Activated CD4-positive, CD25-positive, alpha-beta regulatory T cell treated with anti-CD3 and anti-CD28 coated beads, Interleukin-2, amount 50 U/mL, for 16 hours (primary cell): ENCODE measurements at regions not wholly inside any gene's neighbourhood (a gene's known extent, or its start where the extent isn't known, plus 50 kb on each side); places are given as distances from the start of the nearest gene placed in this dataset.

ENCODE experiments used
- DNase-seq: peaks from one replicate; pipeline ENCODE4 v3.0.0-alpha.2; 2020; ENCODE audit warnings: low read depth, low spot score

DNA sequence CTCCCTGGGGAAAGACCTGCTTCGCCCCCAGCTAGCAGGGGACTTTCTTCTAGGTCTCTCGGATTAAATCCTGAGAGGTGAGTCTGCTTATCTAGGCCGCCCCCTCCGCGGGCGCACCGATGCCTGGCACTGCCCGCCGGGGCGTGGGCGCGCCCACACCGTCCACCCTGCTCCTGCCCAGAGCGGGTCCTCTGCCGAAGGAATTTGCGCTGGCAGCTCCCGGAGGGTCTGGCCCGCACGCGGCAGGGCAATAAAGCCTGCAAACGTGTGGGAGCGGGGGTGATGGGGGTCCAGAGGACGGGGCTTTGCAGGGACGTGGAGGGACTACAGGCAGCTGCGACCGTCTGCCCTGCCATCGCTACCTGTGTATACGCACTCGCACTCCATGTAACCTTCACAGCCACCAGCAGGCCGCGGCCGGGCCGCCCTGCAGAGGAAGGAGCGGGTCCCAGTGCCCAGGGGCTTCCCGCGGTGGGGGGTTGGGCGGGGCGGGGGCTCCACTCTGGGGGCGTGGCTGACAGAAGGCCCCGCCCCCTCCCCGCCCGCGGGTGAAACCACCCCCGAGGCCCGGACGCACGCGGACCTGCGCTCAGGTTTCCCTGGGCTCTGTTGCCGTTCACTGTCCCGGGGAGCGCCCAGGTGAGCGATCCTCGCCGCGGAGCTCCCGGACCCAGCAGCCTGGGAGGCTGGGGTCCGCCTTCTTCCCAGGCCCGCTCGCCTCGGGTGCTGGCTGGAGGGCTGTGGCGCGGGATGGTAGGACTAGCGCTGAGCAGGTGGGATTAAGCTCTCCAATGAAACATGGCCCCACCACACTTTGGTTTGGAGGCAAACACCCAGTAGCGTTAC lies 174.5 kb upstream of the HS6ST1 start:
- DNase-seq: no peak

DNA sequence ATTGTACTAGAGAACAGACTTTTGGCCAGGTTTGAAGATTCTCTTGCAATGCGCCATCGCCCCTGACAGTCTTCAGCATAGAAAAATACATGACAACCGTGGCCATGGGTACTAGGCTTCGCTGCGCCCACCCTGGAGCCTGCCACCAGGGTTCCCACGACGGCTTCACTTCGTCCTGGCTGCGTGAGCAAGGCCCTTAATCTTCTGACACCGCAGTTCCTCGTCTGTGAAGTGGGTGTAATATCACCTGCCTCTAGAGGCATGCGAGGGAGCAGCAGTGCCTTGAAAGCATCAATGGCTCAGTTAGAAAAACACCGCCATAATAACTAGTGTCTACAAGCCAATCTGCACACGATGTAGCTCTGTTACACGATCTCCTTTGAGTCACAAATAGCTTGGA lies 175.2 kb upstream of the HS6ST1 start:
- DNase-seq: no peak

DNA sequence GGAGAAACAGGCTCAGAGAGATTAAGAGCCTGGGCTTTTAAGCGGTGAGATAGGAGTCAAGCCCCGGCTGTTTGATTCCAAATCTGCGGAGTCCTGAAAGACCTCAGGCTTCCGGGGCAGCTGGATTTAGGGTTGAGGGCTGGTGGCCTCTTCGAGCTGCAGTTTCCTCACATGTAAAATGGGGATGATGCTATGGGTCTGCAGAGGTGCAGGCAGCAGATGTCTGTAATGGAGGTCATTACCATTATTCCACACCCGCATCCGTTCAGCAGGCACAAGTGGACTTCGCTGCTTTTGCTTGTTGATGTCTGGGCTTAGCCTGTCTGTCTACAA lies 175.6 kb upstream of the HS6ST1 start:
- DNase-seq: no peak

DNA sequence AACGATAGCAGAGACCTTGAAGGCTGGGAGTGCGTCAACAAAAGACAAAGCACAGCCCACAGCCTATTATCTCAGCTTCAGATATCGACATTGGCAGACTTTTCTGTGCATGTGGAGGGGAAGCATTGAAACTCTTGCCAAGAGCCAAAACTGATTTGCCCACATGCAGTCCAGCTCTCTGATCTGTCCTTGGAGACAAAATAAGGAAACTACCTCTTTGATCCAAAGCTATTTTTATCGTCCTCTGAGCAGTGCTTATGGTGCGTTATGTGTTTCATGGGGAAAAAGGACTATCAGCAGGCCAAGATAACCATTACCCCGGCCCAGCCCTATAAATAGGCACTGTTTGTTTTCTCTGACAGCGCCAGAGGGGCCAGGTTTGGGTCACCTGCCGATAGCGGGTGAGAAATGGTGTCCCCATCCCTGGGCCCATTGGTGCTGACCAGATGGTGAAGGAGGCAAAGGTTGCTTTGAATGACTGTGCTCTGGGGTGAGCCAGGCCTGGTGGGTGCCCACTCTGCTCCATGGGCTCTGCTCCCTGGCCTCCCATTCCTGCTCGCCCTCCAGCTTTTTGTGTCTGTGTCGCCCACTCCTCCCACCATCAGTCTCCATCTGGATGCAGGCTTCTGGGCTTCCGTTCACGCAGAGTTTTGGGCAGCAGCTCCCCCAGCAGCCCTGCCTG lies 176.1 kb upstream of the HS6ST1 start:
- DNase-seq: no peak

DNA sequence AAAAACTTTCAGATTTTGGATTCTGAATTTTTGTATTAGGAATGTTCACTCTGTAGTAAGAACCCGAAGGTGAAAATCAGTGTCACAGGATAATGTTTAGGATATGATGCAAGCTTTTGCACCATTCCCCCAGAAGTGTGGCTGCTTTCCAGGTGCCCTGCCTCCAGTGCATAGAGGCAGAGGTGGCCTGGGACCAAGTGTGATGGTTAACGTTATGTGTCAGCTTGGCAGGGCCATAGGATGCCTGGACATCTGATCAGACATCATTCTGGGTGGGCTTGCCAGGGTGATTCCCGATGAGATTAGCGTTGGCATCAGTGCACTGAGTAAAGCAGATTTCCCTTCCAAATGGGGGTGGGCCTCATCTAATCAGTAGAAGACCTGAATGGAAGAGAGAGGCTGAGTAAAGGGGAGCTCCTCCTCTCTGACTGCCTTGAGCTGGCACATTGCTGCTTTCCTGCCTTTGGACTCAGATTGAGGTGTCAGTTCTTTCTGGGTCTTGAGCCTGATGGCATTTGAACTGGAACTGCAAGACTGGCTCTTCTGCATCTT lies 177.4 kb upstream of the HS6ST1 start:
- DNase-seq: no peak

DNA sequence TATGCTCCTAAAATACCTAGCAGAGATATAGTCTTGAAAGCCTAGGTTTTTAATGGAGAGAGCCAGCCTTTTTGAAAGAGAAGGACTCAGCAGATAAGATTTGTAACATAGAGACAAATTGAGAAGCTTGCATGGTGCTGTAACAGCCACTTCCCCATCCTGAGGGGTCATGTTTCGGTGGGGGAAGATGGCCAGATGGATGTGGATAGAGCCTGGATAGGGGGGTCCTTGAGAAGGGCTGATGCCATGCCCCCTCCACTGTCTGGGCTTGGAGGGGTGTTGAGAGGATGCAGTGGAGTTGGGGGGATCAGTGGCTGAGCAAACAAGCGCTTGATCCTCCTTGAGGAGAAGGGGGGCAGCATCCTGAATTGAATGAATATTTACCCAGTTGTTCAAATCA lies 178.0 kb upstream of the HS6ST1 start:
- DNase-seq: no peak

DNA sequence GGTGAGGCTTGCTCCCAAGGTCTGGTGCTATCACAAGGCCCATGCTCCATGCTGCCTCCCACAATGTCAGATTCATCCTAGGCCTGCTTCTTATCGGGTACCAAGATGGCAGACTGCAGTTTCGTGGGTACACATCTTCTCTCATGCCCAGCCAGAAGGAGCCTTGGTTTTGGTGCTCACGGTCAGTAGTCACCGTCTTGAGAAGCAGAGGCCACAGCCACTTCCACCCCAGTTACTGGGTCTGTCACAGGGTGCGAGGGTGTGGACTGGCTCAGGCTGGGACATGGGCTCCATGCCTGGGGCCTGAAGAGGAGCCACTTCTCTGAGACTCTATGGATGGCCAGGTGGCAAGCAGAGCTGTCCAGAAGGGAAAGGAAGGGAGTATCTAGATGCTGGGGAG lies 178.8 kb upstream of the HS6ST1 start:
- DNase-seq: no peak

DNA sequence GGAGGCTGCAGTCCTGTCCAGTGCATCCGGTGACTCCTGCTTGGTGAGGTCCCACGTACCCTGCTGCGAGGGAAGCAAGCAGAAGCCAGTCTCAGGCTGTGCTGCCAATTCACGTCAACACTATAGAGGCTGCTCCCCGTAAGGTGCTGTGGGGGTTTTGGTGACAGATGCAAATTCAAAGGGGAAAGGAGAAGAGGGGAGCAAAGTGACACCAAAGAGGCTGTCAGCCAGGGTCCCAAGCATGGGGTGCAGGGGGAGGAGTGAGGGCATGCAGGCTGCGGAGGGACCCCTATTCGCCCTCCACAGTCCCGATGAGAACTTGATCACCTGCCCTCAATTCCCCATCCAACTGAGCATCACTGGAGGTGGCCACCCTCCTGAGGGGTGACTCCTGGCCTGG lies 179.4 kb upstream of the HS6ST1 start:
- DNase-seq: no peak

DNA sequence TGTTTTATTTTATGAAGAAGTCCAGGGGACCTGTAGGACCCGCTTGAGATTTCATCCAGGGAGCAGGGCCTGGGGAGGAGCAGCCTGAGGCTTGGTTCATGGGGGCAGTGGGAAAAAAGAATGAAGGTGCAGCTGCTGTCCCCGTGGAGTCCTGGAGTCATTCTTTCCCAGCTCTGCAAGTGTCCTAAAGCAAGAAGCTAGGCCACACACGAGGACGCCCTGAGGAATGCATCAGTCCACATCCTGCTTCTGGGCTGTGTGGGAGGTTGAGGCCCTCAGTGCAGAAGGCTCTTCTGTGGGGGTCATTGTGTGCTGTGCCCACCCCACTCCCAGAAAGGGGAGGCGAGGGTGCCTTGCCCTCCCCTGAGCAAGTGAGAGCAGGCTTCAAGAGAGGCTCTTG lies 179.9 kb upstream of the HS6ST1 start:
- DNase-seq: no peak

DNA sequence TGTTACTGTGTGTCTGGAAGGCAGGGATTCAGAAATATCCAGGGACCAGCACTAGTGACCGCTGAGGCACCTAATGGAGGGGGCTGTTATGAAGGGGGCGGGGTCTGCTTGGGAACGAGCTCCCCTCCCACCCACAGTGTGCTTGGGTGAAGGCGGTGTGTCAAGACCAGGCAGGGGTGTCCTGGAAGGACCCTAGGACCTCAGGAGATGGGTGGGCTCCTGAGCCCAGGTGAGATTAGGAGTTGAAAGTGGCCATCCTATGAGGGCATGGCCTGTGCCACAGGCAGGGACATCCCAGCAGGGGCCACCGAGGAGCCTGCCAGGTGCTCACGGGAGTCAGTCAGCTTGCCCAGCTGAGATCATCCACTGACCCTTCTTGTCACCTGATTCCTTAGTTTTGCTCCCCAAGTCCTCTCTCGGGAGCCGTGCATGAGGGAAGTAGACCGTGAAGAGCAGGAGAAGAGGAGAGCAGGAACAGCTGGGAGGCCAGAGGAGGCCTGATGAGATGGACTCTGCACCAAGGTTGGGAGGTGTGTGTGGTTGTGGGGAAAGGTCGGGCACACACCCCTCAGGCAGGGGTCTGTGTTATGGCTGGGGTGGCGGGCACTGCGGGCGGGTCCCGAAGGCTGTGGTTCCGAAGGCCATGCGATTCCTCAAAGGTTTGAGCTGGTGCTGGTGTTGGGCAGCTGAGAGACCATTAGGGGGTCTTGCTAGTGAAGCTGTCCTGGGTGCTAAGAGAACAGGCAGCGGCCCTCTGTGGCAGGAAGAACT lies 180.9 kb upstream of the HS6ST1 start:
- no peak for DNase-seq

DNA sequence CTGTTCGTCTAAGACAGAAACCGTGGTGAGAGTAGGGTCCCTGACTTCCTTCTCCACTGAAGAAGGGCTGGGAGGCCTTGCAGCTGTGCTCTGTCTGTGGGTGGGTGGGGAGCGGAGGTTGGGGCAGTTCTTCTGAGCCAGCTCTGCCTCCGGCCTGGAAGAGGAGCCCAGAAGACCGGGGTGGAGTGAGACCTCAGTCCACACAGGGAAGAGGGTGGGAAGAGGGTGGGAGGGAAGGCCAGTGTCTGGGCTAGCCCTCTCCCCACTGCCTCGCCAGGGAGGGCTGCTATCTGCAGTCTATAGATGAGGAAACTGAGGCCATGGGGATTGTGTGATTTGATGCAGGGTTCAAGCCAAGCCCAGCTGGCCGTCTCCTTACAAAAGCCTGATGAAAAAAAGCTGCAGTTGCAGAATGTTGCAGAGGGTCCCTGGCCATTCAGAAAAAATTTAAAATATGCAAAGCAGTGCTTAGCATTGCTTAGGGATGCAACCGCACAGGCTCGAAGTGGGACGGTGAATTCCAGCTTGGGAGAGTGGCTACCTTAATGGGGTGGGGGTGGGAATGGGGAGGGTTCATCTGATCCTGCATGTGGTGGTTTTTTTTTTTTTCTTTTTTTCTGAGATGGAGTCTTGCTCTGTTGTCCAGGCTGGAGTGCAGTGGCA lies 181.6 kb upstream of the HS6ST1 start:
- no peak for DNase-seq

DNA sequence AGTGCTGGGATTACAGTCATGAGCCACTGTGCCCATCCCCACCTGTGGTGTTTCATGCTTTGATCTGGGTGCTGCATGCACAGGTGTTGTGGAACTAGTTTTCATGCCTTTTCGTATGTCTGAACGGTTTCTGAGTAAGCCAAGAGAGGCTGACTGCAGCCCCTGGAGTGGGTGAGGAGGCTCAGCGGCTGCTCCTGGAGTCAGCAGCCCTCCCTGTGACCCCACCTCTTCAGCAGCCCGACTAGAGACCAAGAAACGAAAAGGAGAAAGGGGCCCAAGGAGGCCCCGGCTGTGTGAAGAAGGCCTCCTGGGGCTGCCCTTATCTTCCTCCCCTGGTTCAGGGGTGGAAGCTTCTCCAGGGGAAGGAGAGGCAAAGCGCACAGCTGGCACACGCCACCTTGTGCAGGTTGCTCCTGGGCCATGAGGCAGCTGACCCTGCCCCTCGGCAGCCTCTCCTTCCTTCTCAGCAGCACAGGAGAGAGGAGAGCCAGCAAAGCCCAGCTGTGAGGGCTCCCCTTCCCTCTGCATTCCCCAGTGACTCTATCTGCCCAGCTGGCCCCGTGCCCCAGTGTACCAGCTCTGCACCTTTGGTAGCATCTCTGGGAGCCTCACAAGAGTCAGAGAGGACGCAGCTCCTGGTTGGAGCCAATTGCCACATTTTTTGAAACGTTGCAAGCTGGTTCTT lies 182.5 kb upstream of the HS6ST1 start:
- no peak for DNase-seq

DNA sequence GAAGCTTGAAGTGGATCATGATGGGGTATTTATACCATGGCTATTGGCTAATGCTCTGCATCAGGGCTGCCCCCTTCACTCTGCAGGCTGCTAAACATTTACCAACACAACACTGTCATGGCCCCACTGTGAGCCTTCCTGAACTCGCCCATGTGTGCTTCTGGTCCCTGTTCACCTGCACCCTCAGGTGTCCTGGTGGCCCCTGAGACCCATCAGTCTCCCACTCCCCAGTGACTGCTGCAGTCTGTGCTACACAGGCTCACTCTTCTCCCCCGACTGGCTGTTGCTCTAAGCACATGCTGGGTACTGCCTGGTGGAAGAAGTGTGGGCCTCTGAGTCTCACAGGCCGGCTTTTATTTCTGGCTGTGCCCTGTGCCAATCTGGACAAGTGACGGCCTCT lies 183.0 kb upstream of the HS6ST1 start:
- no peak for DNase-seq

DNA sequence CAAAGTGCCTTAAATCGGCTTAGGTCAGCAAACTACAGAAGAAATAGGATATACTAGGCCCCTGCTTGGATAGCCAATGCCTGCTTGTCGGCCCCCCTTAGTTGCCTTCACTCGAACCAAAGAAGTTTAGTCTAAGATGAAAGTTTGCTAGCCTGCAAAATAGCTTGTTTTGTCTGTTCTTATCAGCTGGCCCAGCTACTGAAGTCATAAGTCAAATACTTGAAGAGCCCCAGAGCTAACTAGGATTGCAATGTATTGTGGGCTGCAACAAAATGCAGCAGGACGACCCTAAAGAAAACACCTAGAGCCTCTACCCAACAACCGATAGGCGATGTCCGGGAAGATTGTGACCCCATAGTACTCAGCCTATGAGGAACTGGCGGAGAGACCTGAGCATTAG lies 183.5 kb upstream of the HS6ST1 start:
- DNase-seq: no peak

DNA sequence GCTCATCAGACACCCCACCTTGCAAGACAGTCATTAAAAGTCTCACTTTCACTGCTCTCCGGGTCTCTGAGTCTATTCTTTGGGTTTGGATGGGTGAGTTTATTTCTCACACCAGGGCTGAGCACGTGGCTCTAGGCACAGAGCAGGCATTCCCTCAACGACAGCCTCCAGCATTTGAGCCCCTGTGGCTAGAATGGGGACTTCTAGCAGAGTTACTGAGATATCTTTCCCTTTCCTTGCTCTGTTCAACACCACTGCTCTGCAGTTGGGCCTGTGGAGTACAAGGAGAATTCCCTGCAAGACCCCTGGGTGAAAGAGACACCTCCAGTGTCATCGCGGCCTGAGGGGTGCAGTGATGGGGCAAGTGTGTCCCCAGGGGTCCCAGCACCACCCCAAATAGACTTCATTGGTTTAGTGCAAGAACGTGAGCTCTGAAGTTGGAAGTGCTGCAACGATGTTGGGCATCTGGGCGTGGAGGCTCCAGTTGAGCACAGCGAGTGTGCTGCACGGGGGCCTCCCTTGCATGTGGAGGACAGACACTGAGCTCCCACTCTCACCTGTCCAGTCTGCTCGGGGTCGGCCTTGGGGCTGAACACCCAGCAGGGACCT lies 184.1 kb upstream of the HS6ST1 start:
- no peak for DNase-seq

DNA sequence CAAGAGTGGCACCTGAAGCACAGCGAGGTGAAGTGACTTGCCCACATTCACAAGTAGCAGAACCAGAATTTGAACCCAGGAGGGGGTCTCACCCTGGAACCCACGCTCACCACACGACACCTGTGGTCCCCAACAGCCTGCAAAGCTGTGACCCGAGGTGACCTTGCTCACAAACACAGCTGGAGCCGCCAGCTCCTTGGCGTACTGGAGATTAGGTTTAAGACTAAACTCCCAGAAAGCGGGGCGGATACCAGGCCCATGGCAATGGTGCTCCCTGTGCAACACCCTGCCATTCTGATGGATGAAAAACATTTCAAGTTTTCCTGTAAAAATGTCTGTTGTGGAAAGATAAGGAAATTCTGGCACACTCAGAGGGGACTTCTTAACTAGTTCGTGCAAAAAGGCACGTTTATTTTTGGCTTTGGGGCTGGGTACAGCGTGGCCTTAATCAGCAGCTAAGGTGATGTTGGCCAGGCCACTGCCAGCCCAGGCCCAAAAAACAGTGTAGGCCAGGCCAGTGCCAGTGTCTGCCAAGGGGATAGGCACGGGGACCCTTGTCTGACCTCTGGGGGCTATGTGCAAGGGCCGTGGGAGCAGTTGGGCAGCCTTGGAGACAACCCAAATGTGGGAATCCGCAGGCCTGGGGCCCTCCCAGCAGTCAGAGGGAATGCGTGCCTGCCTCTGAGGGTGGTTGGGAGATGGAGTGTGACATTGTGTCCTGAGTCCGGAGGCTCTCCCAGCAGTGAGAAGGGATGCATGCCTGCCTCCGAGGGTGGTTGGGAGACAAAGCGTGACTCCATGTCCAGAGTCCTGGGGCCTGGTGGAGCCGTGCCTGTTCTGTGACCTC lies 185.0 kb upstream of the HS6ST1 start:
- DNase-seq: no peak

DNA sequence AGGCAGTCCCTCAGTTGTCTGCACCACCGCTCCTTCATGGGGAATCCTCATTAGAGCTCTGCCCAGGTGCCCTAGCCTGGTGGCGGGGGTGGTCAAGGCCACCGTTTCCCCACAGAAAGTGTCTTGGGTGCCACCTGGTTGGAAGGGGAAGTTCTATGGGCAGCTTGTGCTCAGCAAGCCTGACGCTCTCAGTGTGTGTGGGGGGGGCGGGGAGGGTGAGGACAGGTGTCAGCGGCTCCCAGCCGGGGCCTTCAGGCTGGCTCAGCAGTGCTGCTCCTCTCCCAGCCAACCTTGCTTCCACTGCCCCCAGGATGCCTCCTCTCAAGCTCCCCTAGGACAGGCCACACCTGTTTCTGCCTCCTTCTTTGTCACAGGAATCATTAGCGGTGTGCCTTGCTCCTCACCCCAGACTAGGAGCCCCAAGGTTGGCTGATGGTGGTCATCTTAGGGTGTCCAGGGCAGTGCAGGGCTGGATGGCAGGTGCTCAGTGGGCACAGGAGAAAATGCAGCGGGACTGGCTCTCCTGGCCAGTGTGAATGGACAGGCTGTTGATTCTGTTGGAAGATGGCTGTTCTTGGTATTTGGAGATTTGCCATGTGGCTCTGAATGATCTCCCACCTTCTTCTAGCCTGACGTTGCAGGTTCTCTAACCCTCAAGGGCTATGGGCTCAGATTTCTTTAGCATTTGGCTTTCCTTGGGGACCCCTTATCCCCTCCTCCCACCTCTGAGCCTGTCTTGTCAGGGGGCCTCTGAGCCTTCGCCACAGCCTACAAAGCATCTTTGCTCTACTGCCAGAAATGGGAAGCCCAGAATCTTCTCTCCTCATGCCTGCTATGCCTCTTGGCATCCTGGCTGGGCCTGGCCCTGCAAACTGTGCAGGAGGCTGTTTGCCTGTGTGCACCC lies 185.8 kb upstream of the HS6ST1 start:
- DNase-seq: no peak

DNA sequence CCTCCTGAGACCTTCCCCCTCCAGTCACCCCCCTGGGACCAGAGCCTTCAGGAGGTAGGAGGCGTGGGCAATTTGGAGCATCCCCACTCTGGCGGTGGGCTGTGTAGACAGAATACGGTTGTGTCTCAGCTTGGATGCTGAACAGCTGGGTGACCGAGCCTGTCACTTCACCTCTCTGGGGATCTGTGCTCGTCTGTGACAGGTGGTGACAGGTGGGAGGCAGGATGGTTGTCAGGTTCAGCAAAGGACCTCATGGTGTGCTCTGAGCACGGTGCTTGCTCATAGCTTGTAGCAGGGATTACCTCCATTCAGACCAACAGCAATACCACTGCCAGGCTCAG lies 186.5 kb upstream of the HS6ST1 start:
- no peak for DNase-seq
